HEK293T (cell line): ENCODE measurements at regions not wholly inside any gene's neighbourhood (a gene's known extent, or its start where the extent isn't known, plus 50 kb on each side); places are given as distances from the start of the nearest gene placed in this dataset.

ENCODE experiments used
- CTCF ChIA-PET: fragments of 350-600 bp; formaldehyde crosslinking; extraction: SDS; loops from one replicate; lab custom pipeline; 2021; ENCODE audit warnings: antibody characterized with exemption, inconsistent platforms; lab: Yijun Ruan, JAX
- POLR2A ChIA-PET: fragments of 350-600 bp; formaldehyde crosslinking; extraction: SDS; loops from one replicate; lab custom pipeline; 2020; ENCODE audit warnings: antibody characterized with exemption, inconsistent platforms; lab: Yijun Ruan, JAX
- DNase-seq: peaks from one replicate; pipeline ENCODE4 v3.0.0; 2012; ENCODE audit warnings: mixed read lengths; ENCODE audit errors: extremely low spot score
- ARNT ChIP-seq: fragments of 450-650 bp; IDR thresholded peaks from 2 replicates; pipeline ENCODE4 v1.6.1; 2017; ENCODE audit warnings: mild to moderate bottlenecking
- BHLHE40 ChIP-seq: fragments of 450-650 bp; IDR thresholded peaks from 2 replicates; pipeline ENCODE4 v1.6.1; 2016; ENCODE audit warnings: mild to moderate bottlenecking, moderate library complexity, borderline replicate concordance
- CTBP1 ChIP-seq: fragments of 450-650 bp; IDR thresholded peaks from 2 replicates; pipeline ENCODE4 v1.6.1; 2016; ENCODE audit warnings: borderline replicate concordance
- ELF4 ChIP-seq: fragments of 450-650 bp; IDR thresholded peaks from 2 replicates; pipeline ENCODE4 v1.6.1; 2017; ENCODE audit warnings: antibody characterized with exemption
- FOXA1 ChIP-seq: fragments of 450-650 bp; IDR thresholded peaks from 2 replicates; pipeline ENCODE4 v1.6.1; 2016; ENCODE audit warnings: mild to moderate bottlenecking
- FOXK2 ChIP-seq: fragments of 450-650 bp; IDR thresholded peaks from 2 replicates; pipeline ENCODE4 v1.6.1; 2016; ENCODE audit warnings: mild to moderate bottlenecking
- FOXM1 ChIP-seq: fragments of 450-650 bp; IDR thresholded peaks from 2 replicates; pipeline ENCODE4 v1.6.1; 2017; ENCODE audit warnings: mild to moderate bottlenecking, borderline replicate concordance
- HDGF ChIP-seq: fragments of 450-650 bp; IDR thresholded peaks from 2 replicates; pipeline ENCODE4 v1.6.1; 2017; ENCODE audit warnings: antibody characterized with exemption, borderline replicate concordance
- L3MBTL2 ChIP-seq: fragments of 450-650 bp; conservative IDR thresholded peaks from 2 replicates; pipeline ENCODE4 v1.6.1; 2016; ENCODE audit warnings: mild to moderate bottlenecking
- LEF1 ChIP-seq: fragments of 450-650 bp; IDR thresholded peaks from 2 replicates; pipeline ENCODE4 v1.6.1; 2017; ENCODE audit warnings: mild to moderate bottlenecking, borderline replicate concordance
- NFRKB ChIP-seq: fragments of 450-650 bp; IDR thresholded peaks from 2 replicates; pipeline ENCODE4 v1.6.1; 2016; ENCODE audit warnings: mild to moderate bottlenecking, moderate library complexity
- SP1 ChIP-seq: fragments of 450-650 bp; IDR thresholded peaks from 2 replicates; pipeline ENCODE4 v1.6.1; 2017
- SUZ12 ChIP-seq: fragments of 450-650 bp; IDR thresholded peaks from 2 replicates; pipeline ENCODE4 v1.6.1; 2016; ENCODE audit warnings: mild to moderate bottlenecking
- TARDBP ChIP-seq: fragments of 450-650 bp; IDR thresholded peaks from 2 replicates; pipeline ENCODE4 v1.6.1; 2016
- ZNF384 ChIP-seq: fragments of 450-650 bp; IDR thresholded peaks from 2 replicates; pipeline ENCODE4 v1.6.1; 2016
- TF ChIP-seq, protein P1 (sequence below): fragments of 450-650 bp; IDR thresholded peaks from 2 replicates; pipeline ENCODE4 v1.6.1; 2016

DNA sequence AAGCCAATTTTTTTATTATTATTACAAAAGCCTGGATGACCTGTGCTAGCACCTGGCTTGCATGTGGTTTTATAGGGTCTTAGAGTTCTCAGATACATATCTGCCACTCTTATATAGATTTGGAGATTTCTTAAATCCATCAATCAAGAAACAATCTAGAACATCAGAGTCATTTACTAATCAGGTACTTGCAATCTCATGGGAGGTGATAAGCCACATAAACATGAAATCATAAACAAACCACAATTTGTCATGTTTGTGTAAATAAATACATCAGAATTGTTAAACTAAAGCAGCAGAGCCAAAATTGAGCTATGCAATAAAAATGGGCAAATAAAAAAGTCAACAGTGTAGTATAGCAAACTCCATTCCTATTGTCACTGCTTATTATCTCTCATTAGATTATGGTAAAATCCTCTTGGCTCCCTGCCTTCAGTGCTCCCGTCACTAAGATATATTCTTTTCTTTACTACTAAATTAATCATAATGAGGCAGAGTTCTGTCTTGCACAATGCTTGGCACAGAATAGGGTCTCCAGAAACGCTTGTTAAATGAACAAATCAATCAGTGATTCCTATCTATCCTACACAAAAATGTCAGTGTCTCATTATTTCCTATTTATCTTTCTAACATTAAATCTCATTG is 108.7 kb upstream of the TTC29 start:
- no peak for DNase-seq
- CTCF ChIA-PET: no interaction called here
- TF ChIP-seq BHLHE40 (no peak), FOXM1 (no peak), FOXK2 (no peak), NFRKB (no peak), FOXA1 (no peak), ZNF384 (no peak), ELF4 (no peak), SP1 (no peak), SUZ12 (no peak), ARNT (no peak), CTBP1 (no peak), LEF1 (no peak), TARDBP (no peak), L3MBTL2 (no peak), HDGF (no peak)
- TF ChIP-seq, protein P1, sequence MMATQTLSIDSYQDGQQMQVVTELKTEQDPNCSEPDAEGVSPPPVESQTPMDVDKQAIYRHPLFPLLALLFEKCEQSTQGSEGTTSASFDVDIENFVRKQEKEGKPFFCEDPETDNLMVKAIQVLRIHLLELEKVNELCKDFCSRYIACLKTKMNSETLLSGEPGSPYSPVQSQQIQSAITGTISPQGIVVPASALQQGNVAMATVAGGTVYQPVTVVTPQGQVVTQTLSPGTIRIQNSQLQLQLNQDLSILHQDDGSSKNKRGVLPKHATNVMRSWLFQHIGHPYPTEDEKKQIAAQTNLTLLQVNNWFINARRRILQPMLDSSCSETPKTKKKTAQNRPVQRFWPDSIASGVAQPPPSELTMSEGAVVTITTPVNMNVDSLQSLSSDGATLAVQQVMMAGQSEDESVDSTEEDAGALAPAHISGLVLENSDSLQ: no peak
- POLR2A ChIA-PET: no interaction called here

DNA sequence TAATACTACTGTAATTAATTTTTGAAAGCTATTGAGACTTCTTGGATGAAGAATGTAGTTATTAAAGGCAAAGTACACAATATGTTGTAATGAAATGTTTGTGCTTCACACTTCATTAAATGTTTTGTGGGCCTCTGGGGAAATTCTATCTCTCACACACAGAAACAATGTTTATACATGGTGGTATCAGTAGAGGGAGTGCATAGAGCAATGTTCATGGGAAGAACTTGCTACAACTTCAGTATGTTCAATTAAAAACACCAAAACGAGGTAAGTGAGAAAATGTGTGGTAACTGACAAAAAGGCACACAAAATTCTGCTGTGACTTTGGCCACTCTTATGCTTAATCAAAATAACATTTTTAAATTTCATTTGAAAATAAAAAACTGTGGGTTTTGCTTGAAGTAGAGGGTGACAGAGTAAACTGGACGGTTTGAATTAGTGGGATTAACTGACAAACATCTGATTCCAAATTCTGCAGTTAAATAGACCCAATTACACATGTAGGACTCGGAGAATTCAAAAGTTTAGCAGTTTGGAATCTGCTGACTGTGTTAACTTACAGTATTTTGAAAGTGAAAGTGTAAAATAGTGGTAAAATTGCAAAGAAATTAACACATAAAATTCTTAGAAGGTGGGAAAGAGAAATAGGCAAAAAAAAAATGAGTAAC is 111.4 kb upstream of the TTC29 start:
- no peak for DNase-seq
- ChIA-PET CTCF (no interaction called here), POLR2A (no interaction called here)
- TF ChIP-seq, protein P1: no peak
- no peak for TF ChIP-seq HDGF
- no peak for TF ChIP-seq FOXK2
- no peak for TF ChIP-seq SP1
- no peak for TF ChIP-seq TARDBP
- no peak for TF ChIP-seq LEF1
- no peak for TF ChIP-seq SUZ12
- TF ChIP-seq ARNT: no peak
- no peak for TF ChIP-seq ELF4
- TF ChIP-seq FOXA1: no peak
- no peak for TF ChIP-seq CTBP1
- no peak for TF ChIP-seq FOXM1
- TF ChIP-seq ZNF384: no peak
- no peak for TF ChIP-seq NFRKB
- TF ChIP-seq BHLHE40: no peak
- TF ChIP-seq L3MBTL2: no peak

DNA sequence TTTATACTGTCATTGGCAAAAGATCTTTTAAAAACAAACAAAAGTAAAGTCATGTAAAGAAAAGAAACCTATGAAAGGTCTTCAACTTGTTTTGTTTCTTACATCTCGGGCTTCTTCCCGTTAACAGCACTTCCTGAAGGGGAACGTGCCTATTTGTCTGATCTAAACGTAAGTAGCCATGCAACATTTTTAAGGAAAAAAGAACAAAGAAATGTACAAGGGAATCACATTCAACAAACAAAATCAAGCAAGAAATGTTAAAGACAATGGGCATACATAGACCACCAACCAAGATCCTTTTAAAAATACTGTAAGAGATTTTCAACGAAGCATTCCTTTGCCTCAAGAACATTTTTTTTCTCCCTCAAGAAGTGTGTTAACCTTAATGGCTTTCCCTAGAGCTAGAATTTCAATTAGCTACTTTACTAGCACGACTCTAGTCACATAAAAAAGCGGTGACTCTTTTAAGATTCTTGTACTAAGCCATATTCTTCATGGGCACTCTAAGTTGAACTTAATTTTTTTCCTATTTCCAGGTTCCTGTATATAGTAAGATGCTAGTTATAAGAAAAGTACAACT is 112.0 kb upstream of the TTC29 start:
- no peak for DNase-seq
- CTCF ChIA-PET: no interaction called here
- POLR2A ChIA-PET: no interaction called here
- TF ChIP-seq HDGF: no peak
- no peak for TF ChIP-seq LEF1
- TF ChIP-seq, protein P1: no peak
- no peak for TF ChIP-seq SUZ12
- no peak for TF ChIP-seq FOXM1
- TF ChIP-seq FOXK2: no peak

DNA sequence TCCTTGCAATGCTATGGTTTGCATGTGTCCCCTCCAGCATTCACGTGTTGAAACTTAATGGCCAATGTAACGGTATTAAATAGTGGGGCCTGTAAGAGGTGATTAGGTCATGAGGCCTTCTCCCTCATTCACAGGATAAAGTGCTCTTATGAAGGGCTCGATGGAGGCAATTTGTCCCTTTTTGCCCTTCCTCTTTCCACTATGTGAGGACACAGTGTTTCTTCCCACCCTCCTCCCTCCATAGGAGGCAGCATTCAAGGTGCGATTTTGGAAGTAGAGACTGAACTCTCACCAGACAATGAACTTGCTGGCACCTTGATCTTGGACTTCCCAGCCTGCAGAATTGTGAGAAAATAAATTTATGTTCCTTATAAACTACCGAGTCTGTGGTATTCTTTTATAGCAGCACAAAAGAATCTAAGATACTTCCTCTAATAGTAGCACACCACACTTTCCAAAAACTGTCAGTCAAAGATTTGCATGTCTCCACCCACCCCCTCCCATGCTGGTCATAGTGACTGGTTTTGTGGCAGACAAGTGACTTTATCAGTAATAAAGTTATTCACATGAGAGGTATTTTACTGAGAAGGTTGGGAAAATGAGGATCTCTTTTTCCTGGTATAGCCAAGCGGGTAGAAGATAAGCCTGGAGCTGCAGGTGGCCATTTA is 113.5 kb upstream of the TTC29 start:
- DNase-seq: no peak
- ChIA-PET POLR2A (no interaction called here), CTCF (no interaction called here)
- TF ChIP-seq HDGF: no peak
- TF ChIP-seq, protein P1: 0 out of 2 replicates have a peak, but pooled peaks have one; percentile 21

DNA sequence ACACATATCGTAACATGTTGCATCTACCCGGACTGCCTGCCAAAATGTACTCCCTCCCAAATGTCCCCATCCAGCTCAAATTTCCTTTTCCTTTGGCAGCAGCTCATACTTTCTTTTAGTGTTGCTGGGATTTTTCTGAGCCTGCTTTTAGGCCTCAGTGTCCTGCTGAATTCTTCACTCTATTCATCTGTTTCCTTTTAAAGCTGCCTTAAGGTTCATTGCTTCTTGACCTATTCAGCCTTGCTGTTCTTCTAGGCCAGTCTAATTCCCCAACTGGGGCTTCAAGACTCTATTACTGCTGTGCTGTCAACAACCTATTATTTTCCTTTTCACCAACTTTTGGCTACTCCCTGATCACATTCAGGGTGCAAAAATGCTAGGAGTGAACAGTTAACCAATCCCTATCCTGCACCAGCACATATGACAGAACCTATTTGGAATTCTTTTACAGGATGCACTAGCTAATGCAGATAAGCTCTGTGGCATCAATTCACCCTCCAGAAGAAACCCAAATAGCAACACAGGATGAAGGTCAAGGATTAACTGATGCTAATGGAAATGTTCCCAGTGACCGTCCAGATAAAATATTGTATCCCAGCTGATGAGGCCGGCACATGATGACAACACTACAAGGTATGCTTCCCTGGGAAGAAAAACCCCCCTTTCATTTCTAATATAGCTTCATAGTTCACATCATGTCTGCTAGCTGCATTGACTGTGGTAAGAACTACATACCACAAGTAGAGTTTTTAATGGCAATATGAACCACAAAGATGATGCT is 114.7 kb upstream of the TTC29 start:
- CTCF ChIA-PET: interaction anchor here (0.5 to 1.1 kb wide), 2 partner anchors 36 to 305 kb away, joined by 3 to 5 read pairs; no protein-coding TSS in a partner anchor
- no peak for DNase-seq
- POLR2A ChIA-PET: no interaction called here
- TF ChIP-seq TARDBP (no peak), L3MBTL2 (no peak), FOXM1 (no peak), ELF4 (no peak), ARNT (no peak), FOXA1 (no peak), HDGF (no peak), BHLHE40 (no peak), CTBP1 (no peak), NFRKB (no peak), SUZ12 (no peak), LEF1 (no peak), SP1 (no peak), ZNF384 (no peak), FOXK2 (no peak)
- TF ChIP-seq, protein P1: no peak
